HG03457 (cell line): ENCODE measurements at regions not wholly inside any gene's neighbourhood (a gene's known extent, or its start where the extent isn't known, plus 50 kb on each side); places are given as distances from the start of the nearest gene placed in this dataset.
"Not testable (repeated sequence)": the region's sequence is repeated elsewhere in the genome, so short reads cannot be mapped to it uniquely, and the experiment has no call there.

Experiments
- ATAC-seq: cut with Tn5 transposase; IDR thresholded peaks from one replicate; pipeline ENCODE4 v1.9.1; 2021; ENCODE audit warnings: moderate number of reproducible peaks; ENCODE audit not compliant: unreplicated experiment

DNA sequence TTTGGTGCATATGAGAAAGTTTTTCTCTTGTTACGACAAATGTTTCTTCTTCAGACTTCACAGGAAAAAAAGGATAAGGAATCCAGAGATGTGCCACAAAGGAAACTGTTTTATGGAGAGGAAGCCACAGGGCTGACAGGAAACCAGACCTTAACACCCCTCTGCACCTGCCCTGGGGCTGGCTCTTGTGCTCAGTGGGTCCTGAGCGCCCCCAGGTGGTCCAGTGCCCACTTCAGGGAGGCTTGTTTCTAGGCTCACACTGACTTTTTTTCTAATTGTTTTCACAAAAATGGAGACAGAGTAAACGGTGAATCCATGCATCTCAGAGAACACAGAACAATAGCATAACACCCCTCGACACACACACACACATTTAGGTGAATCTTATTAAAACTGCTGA lies 951.2 kb downstream of the TMEM121 start:
- not testable (repeated sequence) for ATAC-seq

DNA sequence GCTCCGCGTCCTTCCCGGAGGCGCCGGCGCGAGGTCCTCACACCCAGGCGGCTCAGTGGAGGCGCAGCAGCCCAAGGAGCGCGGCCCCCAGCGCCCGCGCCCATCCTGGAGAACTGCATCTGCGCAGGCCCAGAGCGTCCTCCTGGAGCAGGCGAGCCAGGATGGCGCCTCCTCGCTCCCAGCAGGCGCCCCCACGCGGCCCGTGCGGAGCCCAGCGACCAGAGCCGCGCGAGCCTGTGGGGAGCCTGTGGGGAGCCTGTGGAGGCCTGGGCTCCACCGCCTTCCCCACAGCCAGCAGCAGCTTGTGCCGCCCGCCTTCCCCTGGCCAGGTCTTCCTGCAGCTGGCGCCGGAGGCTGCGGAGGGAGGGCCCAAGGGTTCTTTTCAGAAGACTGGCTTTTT lies 953.9 kb downstream of the TMEM121 start:
- not testable (repeated sequence) for ATAC-seq

DNA sequence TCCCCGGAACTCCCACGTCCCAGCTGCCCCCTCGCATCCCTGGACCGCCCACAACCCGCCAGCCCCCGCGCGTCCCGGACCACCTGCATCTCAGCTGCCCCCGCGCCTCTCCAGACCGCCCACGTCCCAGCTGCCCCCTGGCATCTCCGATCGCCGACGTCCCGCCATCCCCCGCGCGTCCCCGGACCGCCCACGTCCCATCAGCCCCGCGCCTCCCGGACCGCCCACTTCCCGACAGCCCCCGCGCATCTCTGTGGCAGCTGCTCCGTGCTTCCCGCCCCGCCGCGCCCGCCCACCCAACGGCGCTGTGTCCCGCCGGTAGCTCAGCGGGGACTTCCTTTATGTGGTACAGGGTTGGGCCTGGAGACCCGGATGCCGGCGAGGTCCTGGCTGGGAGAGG lies 955.8 kb downstream of the TMEM121 start:
- not testable (repeated sequence) for ATAC-seq

DNA sequence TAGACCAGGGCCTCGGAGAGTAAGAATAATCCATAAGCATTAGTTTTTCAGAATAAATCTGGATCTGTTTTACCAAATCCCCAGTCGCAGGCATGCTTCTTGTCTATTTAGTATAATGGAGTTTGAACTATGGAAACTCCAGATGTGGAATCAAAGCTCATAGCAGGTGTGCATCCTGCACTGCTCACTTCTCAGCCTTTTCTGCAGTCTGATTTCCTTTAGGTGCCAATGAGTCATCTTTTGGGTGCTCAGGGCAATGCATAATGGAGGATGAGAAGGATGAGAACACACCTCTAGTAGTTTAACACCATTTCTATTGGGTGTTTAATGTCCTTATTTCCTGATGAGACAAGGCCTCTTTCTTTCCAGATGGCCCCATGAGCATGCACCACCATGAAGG lies 961.2 kb downstream of the TMEM121 start:
- no peak for ATAC-seq

DNA sequence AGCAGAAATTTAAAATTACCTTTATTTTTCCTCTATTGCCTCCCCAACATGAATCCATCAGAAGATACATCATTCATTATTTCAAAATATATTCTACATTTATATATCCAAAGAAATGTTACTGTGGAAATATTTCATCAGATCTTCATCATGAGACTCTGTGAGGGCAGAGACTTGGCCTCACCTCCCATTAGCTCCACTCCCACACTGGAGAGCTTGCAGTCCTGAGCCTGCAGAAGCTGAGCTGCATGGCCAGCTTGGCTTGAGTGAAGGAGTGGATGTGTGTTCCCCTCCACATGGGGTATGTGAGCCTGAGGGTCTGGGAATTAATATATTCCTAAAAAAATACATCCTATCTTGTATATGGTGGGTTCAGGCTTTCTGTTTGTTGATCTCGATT lies 961.9 kb downstream of the TMEM121 start:
- ATAC-seq = no peak

DNA sequence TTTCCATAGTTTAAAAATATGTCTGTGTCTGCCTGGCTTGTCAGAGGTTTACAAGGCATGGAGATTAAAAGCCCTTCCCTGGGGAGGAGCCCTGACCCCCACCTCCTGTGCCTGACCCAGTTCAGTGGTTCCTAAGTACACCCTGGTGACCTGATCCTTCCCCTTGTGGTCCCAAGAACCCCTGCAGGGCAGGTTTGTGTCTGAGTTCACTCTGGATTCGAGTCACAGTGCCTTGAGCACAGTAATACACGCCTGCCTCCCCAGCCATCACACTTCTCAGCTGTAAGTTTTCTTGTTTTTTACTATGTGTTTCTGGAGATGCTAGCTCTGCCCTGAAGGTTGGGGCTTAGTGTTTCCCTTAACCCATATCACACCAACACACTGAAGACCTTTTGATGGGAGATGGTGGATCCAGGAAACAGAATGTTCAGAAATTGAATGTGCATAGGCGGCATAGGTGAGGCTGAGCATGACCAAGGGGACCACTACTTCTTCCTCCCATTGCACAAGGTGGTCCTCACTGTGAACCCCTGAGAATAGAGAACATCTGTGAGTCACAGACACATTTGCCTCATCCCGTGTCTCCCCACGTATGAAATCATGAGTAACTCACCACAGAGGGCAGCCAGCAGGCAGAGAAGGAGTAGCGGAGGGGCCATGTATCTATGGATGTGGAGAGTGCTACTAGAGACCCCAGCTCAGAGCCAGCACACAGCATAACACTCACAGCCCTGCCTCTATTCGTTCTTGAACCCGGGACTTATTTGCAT lies 962.9 kb downstream of the TMEM121 start:
- ATAC-seq = no peak

DNA sequence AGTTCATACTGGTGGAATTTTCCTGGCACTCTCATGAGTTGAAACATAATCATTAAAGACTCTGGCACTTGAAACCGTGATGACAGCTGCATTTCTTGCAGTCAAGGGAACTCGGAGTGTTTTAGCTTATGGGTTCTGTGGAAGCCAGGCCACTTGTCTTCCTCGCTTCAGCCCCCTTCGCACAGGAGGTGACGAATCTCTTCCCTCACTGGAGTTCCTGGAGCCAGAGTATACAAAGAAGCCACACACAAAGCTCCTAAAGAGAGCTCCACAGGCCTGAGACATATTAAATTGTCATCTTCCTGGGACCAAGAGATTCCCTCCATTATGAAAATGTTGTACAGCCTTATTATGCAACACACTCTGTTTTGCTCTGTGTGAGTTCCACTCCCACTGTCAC lies 964.1 kb downstream of the TMEM121 start:
- ATAC-seq = no peak

DNA sequence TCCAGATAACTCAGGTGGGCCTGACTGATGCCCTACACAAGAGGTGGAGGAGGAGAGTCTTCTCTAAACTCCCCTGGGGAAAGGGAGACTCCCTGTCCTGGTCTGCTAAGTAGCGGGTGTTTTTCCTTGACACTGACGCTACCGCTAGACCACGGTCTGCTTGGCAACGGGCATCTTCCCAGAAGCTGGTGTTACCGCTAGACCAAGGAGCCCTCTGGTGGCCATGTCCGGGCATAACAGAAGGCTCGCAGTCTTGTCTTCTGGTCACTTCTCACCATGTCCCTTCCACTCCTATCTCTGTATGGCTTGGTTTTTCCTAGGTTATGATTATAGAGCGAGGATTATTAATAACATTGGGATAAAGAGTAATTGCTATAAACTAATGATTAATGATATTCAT lies 965.5 kb downstream of the TMEM121 start:
- no peak for ATAC-seq

DNA sequence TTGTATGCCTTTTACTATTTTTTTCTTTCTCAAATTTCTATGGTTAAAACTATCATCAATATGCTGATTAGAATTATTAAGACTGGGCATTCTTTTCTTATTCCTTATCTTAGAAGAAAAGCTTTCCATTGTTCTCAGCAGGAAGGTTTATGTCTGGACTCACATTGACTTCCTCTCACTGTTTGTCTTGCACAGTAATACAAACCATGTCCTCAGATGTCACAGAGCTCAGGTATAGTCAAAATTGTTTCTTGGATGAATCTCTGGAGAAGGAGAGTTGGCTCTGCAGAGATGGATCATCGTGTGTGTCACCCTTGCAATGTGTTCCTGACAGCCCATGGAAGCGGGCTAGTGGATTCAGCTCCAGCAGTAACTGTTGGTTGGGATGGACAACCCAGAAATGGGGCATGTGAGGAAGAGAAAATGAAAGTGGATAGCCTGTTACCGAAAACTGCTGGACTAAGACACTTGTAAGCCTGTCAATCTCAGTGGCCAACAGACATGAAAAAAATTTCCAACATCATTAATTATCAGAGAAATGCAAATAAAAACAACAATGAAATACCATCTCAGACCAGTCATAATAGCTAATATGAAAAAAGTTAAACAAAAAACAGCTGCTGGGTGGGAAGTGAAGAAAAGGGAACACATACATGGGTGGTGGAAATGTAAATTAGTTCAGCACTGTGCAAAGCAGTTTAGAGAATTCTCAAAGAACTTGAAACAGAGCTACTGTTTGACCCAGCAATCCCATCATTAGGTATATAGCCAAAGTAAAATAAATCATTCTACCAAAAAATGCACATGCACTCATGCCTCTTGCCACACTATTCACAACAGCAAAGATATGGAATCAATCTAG lies 967.8 kb downstream of the TMEM121 start:
- ATAC-seq = no peak

DNA sequence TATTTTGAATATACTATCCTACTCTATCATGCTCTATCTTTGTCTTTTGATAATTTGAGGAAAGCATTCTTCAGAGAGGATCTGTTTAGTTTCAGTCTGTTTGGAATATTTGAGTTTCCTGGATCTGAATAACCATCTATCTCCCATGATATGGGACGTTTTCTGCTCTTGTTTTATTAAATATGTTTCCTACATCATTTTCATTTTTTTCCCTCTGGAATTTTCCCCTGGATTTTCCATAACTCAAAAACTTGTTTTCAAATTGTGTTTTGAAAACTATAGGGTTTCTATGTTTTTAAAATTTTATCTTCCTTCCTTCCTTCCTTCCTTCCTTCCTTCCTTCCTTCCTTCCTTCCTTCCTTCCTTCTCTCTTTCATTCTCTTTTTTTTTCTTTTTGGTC lies 974.2 kb downstream of the TMEM121 start:
- no peak for ATAC-seq

DNA sequence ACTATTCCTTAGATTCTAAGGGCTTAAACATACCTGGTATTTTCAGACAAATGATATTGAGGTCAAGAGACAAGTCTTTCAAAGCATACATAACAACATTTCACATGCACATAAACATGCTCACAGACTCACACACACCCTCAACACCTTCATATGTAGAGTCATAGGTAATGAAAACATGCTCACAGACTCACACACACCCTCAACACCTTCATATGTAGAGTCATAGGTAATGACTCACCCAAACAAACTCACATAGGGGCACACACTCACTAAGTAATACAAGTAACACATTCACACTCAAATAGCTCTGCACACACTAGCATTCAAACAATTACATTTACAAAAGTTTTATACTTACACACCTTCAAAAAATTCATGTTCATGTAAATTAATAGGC lies 975.5 kb downstream of the TMEM121 start:
- ATAC-seq = no peak

DNA sequence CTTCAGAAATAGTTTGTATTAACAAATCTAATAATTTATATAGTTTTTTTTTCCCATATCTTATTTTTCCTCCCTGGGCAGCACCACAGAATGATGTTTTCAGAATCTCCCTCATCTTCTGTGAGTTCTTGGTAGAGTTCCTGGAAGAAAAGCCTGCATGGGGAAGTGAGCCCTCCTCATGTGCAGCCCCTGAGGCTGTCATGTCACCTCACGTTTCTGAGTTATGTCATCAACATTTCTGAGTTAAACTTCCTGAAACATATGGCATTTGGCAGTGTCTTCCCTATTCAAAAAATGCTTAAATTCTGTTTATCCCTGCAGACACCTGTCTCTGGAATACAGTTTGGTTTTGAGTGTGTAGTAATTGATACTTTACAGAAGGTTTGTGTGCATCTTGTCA lies 979.0 kb downstream of the TMEM121 start:
- no peak for ATAC-seq

DNA sequence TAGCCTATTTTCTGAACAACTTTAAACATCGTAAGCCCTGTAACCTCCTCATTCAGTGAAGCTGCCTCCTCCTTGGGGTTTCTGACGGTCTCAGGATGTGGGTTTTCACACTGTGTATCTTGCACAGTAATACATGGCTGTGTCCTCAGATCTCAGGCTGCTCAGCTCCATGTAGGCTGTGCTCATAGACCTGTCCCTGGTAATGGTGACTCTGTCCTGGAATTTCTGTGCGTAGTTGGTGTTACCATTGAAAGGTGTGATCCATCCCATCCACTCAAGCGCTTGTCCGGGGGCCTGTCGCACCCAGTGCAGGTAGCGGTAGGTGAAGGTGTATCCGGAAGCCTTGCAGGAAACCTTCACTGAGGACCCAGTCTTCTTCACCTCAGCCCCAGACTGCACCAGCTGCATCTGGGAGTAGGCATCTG lies 980.5 kb downstream of the TMEM121 start:
- no peak for ATAC-seq

DNA sequence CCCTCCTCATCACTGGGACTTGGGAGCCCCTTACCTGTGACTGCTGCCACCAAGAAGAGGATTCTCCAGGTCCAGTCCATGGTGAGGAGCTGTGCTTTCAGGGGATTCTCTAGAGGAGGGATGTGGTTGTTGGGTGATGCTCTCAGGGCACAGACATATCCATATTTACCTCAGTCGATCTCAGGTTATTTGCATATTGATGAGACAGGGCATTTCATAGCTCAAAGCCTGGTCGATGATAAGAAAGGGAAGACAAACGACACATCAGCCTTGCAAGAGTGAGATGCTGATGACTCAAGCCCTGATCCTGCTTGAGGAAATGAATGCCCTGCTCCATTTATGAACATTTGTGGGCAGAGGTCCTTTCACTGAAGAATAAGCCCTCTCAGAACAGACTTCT lies 981.0 kb downstream of the TMEM121 start:
- ATAC-seq = no peak

DNA sequence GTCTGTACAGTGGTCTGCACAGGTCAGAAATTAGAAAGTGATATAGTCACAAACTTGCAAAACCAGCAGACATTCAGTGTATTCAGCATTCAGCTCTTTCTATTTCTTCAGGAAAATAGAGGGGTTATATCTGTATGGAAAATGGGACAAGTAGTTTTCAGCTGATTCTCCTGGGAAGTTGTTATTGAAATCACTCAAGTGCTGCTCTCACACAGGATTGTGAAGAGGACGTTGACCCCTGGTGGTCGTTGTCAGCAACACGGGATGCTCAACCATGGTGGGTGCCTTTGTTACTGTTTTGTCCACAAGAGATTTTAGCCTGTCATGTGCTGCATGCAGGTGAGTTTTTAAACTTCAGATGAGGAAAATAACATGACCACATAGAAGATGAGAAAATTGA lies 981.8 kb downstream of the TMEM121 start:
- ATAC-seq = no peak

DNA sequence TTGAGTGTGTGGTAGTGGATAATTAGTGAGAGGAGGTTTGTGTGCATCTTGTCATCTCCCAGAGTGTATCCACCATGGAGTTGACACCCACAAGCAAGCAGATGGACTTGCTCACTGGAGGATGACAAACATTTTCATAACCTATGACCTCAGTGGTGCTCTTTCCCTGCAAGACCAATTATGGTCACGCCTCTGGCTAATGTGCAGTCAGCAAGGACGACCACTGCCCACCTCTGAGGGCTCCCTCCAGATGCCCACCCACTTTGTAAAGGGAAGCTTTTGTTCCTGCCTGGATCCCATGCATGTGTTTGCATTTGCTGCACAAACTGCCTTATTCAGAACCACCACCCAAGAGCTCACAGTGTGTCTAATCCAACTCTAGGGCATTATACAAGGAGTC lies 982.8 kb downstream of the TMEM121 start:
- no peak for ATAC-seq

DNA sequence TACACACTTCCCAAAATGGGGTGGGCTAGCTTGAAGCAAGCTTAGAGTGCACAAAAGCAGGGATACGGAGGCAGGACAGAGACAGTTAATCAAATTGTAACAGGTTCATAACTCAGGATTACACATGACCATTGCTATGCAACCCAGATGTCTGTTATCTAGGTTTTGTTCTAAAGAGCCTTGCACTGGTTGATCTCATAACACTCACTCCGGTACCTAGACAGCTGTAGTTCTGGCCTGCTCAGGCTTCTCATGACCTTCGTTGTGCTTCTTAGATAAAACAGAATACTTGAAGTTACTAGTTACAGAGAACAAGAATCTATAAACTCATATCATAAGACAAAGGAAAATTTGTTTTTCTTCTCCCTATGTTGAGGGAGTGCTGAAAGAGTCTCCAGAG lies 983.4 kb downstream of the TMEM121 start:
- no peak for ATAC-seq

DNA sequence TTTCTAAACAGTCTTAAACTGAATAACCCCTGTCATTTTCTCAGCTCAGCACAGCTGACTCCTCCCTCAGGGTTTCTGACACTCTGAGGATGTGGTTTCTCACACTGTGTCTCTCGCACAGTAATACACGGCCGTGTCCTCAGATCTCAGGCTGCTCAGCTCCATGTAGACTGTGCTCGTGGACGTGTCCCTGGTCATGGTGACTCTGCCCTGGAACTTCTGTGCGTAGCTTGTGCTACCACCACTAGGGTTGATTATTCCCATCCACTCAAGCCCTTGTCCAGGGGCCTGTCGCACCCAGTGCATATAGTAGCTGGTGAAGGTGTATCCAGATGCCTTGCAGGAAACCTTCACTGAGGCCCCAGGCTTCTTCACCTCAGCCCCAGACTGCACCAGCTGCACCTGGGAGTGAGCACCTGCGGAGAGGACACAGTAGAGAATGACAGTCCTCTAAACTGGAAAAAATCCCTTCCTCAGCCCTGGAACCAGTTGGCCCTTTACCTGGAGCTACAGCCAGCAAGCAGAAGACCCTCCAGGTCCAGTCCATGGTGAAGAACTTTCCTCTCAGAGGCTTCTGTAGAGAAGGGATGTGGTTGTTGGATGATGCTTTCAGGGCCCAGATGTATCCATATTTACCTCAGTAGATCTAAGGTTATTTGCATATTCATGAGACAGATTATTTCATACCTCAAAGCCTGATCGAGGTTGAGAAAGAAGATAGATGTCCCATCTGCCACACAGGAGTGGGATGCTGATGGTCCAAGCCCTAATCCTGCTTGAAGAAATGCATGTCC lies 984.8 kb downstream of the TMEM121 start:
- ATAC-seq = no peak

DNA sequence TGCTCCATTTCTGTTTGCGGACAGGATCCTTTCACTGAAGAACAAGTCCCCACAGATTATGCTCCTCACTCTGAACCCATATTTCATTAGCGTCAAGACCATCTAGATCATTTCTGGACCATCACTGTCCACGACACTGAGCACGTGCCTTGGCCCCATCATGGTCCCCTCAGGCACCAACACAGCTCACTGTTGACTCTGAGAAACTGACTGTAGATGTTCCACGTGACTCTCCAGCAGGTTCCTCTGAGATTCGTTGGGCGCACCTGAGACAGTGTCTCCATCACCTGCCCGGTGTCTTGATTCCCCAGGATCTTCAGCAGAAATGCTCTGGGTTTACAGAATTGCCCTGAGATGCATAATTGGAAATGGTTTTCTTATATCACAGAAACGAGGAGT lies 985.4 kb downstream of the TMEM121 start:
- ATAC-seq = no peak

DNA sequence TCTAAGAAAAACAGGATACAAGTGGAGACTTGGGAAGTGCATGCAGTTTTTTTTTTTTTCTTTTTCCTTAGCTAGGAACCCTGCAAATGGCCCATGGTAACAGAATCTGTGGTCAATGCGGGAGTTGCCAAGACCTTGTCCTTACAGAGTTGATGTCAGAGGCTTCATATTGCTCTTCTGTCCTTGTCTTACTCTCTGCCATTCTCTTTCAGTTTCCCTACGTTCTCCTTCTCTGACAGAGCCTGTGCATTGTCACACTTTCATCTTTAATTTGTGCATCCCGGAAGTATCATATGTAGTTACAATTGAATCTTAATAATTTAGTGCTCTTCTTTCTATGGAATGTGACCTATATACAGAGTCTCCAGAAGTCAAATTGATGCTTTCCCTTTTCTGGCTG lies 986.9 kb downstream of the TMEM121 start:
- ATAC-seq = no peak
